ENCODE measurements at regions not wholly inside any gene's neighbourhood (a gene's known extent, or its start where the extent isn't known, plus 50 kb on each side); places are given as distances from the start of the nearest gene placed in this dataset.

DNA sequence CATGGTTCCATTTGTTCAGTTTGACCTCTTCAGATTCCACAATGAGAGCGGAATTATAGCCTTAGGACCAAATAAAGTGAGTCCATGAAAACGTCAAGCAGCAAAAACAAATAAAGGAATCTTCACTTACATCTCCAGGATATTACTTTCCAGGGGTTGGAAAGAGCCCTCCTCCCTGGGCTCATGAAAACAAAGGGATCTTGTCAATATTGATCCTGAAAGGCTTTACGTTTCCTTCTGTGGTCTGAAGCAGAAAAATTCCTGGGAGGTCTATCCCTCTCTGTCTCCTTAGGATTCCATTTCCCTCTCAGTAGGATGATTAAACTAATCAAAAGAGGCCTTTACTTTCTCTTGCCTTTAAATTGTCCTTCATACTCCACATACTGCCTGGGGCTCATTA is 293.5 kb downstream of the GPAM start:
- DNase-seq (ENCODE audit: low spot score), result peak; percentile 15

DNA sequence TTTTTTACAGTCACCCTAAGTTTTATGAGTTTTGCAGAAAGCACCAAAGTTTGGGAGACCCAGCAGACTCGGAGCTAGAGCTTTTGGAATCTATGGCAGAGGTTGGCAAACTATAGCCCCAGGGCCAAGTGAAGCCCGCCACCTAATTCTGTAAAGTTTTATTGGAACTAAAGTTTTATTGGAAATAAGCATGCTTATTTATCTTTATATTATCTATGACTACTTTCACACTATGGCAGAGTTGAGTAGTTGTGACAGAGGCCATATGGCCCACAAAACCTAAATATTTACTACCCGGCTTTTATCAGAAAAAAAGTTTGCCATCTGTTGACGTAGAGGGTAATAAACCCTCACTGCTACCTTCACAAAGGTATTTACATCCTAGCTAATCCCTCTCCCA is 267.6 kb downstream of the GPAM start:
- DNase-seq (ENCODE audit: low spot score), result no peak

DNA sequence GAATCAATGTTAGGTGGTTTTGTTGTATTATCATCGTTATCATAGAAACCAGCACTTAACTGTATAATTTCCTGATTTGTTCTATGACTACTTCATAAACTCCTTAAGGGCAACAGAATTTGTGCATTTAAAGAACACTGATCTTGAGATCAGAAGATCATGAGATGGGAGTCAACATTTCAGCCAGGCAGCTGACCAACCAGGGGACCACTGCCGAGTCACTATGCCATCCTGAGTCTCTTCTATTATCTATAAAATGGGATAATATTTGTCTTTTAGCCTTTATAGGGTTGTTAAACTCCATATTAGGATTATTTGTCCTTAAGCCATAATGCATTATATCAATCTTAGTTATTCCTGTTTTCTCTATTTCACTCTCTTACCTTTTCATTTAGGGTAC is 261.7 kb downstream of the GPAM start:
- DNase-seq (ENCODE audit: low spot score), result no peak

DNA sequence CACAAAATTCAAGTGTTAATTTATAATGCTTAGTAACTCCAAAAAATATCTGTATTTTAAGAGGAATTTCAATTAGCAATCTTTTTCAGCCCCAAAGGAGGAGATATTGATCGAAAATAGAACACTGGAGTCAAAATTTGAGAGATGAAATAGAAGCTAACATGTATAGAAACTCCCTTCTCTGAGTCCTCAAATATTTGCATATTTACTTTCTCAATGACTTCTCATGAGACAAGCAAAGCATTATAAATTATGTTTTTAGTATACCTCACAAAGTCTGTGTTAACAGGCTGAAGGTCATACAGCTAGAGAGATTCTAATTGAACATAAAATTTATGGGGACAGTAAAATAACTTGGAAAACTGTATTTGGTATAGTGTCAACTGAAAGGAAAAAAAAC is 260.5 kb downstream of the GPAM start:
- DNase-seq (ENCODE audit: low spot score), result no peak

DNA sequence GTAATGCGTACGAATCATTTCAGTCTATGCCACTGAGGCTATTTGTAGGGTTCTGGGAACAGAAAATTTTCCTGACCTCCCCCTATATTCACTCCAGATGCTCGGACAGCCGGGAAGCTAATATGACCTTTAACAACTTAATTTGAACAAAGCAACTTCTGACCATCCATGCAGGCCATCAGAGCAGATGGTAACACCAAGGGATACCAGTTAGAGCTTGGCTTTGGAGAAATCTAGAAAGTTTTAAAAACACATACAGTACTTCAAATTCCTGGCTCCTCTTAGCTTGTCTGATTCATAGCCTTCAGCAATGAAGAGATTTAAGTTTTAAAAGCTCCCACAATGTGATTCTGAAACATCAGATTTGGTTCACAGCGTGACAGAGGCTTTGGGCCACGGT is 257.3 kb downstream of the GPAM start:
- no peak for DNase-seq (ENCODE audit: low spot score)

DNA sequence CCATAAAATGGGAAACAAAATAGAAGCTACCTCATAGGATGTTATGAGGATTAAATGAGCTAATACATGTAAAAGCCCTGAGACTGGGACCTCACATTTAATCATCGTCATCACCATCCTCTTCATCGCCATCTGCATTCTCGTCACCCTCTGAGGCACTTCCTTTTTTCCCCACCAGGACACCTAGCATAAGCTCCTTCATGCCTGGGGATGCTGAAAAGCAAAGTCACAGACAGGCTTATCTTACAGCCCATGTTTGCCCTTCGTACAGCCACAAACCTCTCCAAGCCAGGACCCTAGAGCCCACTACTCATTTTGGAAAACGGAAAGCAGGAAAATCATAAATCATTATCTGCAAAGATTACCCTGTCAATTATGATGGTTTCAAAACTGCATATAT is 249.6 kb downstream of the GPAM start:
- no peak for DNase-seq (ENCODE audit: low spot score)

DNA sequence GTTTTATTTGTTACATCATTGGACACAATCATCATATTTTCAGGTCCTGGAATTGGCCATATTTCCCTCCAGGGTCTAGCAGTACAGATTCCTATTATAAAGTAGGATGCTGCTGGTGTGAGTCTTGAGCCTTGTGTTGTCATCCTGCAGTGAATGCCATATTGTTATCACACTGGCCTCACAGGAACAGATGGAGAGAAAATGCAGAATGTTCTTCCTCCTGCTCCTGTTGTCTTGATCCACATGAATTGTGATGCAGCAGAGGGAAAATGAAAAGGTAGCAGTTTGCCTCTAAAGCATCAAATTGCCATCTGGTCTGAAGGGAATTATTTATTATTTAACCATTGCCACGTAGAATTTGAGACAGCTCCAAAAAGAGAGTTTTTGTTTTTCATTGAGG is 248.6 kb downstream of the GPAM start:
- DNase-seq (ENCODE audit: low spot score), result no peak

DNA sequence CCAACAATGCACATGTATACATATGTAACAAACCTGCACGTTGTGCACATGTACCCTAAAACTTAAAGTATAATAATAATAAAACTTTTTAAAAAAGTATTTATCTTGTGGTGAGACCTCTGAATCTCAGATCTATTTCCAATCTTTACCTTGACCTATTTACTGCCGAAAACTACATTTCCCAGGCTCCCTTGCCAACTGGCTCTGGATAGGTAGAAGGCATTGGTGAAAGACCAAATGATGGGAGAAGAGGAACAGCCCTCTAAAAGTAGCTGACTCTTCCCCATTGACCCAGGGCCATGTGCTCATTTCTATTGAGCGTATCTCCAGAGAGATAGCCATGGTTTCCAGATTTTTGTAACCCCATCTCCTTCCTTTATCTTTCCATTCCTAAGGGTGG is 247.4 kb downstream of the GPAM start:
- DNase-seq (ENCODE audit: low spot score), result no peak

DNA sequence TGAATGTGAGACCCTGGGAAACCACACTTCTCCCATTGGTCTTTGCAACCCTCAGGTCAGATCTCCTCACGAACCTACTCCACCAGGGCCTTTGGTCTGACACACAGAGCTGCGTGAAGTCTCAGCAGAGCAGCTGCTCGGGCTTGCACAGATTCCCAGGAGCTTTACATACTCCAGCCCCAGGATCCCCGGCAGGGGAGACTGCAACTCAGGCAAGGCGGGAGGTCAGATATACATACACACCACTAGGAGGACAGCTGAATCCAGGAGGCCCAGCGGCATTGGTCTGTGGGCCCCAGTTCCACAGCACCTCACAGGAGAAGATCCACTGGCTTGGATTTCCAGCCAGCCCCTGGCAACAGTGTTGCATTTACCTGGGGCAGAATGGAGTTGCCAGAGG is 239.2 kb downstream of the GPAM start:
- no peak for DNase-seq (ENCODE audit: low spot score)

DNA sequence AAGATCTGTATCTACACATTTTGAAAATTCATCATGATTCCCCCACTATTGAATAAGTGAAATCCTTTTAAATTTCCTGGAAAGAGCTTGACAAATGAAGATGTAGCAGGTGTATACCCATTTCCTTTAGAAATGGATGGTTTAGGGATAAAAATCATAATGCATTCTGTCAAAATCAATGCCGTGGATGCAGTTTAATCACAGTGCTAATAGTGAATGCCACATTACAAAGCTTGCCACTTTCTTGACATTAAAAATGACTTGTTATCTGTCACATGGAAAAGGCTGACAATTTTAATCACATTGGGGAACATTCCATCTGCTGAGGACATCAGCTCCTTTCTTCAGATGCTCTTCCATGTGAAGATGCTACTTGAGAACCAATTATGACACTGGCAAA is 229.6 kb downstream of the GPAM start:
- DNase-seq (ENCODE audit: low spot score), result no peak

DNA sequence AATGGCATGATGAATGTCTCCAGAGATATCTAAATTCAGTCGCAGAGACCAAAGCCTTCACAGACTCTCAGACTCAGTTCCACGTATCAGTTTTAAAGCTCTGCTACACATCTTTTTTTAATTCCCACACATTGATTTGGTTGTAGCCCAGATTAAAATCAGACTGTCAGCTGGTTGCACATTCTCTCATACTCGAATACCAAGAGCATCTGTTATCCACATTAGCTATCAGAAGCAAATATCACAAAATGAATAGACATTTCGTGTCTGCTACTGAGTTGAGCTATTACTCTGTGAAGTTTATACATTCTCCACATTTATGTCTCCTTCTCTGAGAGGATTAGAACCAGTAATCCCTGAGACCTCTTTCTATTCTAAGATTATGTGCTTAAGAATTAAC is 229.2 kb downstream of the GPAM start:
- DNase-seq (ENCODE audit: low spot score), result no peak

DNA sequence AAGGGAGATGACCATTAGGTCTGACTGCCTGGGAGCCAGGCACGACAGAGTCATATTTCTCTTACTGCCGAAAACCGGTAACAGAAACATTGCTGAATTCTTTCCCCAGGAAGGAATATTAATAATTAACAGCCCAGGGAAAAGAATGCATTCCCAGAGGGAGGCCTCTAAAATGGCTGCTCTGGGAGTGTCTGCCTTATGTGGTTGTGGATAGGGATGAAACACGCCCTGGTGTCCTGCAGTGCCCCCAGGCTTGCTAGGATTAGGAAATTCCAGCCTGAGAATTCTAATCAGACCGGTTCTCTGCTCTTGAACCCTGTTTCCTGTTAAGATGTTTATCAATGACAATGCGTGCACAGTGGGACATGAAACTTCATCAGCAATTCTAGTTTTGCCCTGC is 226.7 kb downstream of the GPAM start:
- DNase-seq (ENCODE audit: low spot score), result no peak

DNA sequence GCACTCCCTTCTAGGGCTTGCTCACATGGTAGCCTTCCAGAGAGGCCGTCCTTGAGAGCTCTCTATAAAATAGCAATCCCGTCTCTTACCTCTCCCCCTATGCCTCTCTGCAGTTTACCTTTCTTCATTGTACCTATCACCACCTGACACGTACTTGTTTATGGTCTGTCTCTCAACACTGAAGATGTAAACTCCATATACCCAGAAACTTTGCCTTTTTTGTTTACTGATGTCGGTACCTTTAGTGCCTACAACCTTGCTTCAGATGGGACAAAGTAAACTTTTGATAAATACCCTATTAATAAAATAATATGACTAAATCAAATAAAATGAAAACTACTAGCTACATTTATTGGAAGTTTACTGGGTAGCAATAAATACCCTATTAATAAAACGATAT is 220.6 kb downstream of the GPAM start:
- no peak for DNase-seq (ENCODE audit: low spot score)

DNA sequence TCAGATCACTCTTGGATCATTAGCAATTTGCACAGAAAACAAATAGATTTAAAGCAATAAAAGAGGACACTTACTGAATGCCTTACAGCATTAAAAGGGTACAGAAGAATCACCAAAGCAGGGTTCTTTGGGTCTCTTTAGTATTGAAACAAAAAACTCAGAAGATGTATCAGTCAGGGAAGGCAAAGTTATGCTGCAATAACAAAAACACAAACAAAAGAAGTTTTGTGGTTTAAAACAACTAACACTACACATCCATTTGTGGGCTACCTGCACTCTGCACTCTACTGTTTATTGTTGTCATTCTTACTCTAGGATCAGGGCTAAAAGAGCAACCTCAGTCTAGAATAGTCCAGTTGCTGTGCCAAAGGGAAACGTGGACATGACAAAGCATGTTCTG is 216.4 kb downstream of the GPAM start:
- DNase-seq (ENCODE audit: low spot score), result no peak

DNA sequence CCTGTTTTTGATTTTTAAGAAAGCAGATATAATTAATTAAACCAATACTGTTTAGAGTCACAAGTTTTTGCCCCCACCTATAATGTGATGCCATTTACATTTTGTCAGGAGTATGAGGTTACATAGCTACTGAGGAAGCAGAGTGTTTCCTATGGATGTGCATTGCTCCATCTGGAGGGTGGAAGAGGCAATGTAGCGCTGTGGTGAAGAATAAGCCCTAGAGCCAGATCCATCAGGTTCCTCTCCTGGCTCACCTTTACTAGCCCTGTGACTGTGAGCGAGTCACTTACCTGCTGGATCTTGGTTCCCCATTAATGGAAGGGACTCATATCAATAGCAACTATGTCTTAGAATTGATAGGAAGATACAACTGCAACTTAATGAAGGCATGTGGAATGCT is 216.0 kb downstream of the GPAM start:
- DNase-seq (ENCODE audit: low spot score), result no peak

DNA sequence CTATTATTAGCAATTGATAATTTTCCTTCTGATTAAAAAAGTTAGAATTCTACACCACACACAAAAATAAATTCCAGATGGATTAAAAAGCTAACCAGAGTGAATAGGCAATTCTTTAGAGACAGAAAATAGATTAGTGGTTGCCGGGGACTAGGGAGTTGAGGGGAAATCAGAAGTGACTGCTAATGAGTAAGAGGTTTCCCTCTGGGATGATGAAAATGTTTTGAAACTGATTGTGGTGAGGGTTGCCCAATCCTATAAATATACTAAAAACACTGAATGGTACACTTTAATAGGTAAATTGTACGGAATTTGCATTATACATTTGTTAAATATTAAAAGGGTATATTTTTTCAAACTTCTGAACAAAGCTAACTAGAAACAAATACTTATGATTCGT is 214.9 kb downstream of the GPAM start:
- no peak for DNase-seq (ENCODE audit: low spot score)

DNA sequence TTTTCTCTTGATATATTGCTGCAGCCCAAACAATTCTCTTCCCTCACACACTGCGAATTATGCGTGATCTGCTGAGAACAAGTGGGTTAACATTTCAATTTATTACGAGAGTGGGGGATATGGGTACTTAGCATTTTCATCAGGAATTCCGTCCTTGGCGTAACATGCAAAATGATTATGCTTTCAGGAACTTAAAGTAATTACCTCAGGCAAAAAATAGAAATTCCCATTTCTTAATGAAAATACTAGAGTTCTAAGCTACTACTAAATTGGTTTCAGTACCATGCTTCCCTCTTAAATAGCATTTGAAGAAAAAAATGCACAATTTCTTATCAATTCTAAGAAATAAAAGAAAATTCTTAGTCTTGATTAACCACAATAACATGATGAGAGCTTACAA is 213.5 kb downstream of the GPAM start:
- DNase-seq (ENCODE audit: low spot score), result no peak

DNA sequence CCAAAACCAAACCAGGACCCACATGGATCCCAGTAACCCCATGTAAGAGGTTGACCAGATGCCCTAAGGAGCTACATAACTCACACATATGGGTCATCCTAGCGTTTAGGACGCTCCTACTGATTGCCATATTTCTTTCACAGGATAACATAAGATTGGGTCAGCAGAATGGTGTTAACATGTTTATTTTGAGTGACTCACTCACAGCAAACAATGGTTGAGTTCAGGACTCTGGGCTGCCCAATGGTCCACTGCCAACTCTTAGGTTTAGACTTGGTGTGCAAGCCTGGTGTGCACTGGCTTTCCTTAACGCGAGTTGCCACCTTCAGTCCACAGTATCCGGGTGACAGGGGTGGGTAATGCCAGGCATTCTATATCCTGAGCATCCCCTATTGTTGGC is 211.5 kb downstream of the GPAM start:
- no peak for DNase-seq (ENCODE audit: low spot score)

DNA sequence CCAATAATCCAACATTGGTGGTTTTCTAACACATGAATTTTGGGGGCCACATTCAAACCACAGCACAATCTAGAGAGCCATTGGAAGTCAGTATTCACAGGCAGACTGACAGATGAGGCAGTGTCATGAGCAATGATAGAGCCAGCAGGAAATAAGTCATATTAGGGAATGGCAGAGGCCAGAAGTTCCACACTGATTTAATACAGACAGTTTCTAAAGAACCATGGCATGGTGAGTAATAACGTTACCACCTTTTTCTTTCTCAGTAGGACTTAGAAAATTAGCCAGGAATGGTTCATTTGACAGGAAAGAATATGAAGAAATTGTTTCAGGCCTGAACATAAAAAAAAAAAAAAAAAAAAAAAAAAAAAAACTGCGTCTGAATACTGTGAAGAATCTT is 210.3 kb downstream of the GPAM start:
- no peak for DNase-seq (ENCODE audit: low spot score)

DNA sequence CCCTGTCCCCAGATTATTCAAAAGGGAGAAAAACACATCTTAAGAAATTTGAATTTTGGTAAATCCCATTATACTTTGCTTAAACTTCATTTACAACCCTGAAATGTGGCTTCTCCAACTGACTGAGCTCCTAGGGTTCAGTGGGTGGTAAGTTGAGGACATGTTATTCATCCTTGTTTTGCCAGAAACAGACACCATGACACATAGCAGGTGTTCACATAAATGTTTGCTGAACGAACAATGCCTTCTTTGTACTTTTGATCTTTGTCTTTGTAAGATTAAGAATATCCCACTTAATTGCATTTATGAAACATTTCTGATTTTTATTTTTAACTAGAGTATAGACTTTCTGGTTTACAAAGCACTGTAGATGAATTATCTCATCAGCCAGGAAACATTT is 209.7 kb downstream of the GPAM start:
- DNase-seq (ENCODE audit: low spot score), result no peak

DNA sequence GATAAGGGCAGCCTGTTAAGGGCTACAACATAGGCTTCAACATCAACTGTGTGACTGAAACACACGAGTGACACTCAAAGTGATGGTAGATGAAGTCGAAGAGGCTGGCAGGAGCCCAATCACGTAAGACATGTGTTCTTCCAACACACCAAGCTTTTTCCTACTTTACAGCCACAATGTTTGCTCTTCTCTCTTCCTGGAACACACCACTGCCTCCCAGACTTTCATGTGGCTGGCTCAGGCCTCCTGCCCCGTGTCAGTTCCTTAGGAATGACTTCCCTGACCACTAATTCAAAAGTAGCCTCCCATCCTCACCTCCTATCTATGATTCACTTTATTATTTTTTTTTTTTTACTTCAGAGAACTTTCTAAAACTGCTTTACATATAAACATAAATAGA is 209.2 kb downstream of the GPAM start:
- no peak for DNase-seq (ENCODE audit: low spot score)

DNA sequence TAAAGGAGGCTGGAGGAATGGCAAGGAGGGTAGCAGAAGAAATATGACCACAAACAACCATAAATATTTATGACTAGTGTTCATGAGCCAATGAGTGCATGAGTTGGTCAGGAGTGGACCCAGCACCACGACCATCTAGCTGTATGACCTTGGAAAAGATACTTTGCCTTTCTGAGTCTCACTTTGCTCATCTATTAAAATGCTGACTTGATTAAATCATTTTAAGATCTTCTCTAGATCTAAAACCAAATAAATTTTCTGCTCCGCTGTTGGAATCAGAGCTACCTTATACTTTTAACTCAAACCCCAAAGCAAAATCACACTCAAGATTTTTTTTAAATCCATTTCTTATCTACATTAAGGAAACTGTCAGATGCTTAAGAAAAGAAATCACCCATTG is 207.0 kb downstream of the GPAM start:
- DNase-seq (ENCODE audit: low spot score), result no peak

DNA sequence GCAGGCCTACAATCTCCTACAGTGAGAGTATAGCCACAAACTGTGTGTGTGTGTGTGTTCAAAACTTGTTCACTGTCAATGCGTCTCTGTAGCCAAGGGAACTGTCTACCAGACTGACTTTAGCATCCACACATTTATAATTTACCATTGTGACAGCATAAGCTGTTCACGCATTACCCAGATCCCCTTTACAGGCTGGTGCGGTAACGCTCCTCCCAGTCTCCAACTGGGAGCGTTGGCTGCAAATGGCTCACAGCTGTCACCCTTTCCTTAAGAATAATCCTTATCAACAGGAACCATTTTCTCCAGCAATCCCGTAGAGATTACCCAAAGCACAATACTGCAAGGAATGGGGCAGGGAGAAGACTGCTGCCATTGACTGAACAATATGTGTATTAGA is 199.5 kb downstream of the GPAM start:
- no peak for DNase-seq (ENCODE audit: low spot score)

DNA sequence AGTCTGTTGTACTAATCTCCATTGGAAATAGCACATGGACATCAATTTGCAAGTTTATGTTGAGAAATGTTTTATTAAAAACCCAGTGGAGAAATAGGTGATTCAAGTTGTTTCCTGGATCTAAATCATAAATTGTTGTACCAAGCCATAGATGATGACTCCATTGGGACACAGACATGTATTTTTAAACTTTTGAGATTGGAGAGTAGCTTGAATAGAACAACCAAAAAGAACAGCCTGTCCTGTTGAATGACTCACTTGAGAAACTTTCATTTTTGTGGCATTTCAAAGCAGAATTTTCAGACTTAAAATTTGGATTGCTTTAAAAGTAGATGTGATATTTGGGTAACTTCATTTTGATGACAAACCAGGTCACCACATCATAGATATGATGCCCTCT is 197.5 kb downstream of the GPAM start:
- no peak for DNase-seq (ENCODE audit: low spot score)

DNA sequence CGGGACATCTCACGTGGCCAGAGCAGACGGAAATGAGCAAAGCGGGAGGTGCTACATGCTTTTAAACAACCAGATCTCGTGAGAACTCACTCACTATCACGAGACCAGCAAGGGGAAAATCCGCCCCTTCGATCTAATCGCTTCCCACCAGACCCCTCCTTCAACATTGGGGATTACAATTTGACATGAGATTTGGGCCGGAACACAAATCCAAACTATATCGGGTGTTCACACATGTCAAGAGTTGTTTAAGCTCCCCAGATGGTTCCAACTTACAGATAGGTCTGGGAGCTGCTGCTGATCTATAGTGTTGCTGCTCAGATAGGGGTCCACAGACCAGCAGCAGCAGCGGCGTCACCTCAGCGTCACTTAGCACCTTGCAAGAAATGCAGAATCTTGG is 194.9 kb downstream of the GPAM start:
- no peak for DNase-seq (ENCODE audit: low spot score)
